IMR-90 (cell line): ENCODE measurements at regions not wholly inside any gene's neighbourhood (a gene's known extent, or its start where the extent isn't known, plus 50 kb on each side); places are given as distances from the start of the nearest gene placed in this dataset.

ENCODE experiments used
- ATAC-seq: fragments of 200-7000 bp; cut with Tn5 transposase; 2 replicates; pipeline ENCODE4 v1.9.1; 2020; ENCODE audit warnings: low read depth, mild to moderate bottlenecking, moderate library complexity
- BruUV-seq: library from RNA; stranded (reverse); fragments of 400-500 nt; replicated peaks from 2 replicates; lab custom pipeline; 2021; lab: Mats Ljungman, UMichigan
- CTCF ChIA-PET: fragments of 300-600 bp; formaldehyde crosslinking; extraction: SDS; loops from one replicate; lab custom pipeline; 2021; ENCODE audit warnings: antibody characterized with exemption; lab: Yijun Ruan, JAX
- POLR2A ChIA-PET: fragments of 300-600 bp; sonication (Branson Sonifier 250); formaldehyde crosslinking; loops from one replicate; lab custom pipeline; 2022; ENCODE audit warnings: antibody characterized with exemption; ENCODE audit not compliant: unreplicated experiment; lab: Charles Lee
- DNase-seq: peaks from one replicate; pipeline ENCODE4 v3.0.0; 2013
- H2AFZ ChIP-seq: replicated peaks from 2 replicates; pipeline ENCODE3; 2013; ENCODE audit warnings: low read length, mild to moderate bottlenecking; ENCODE audit not compliant: poor library complexity
- H2AK5ac ChIP-seq: 2 replicates; pipeline ENCODE4 v1.6.1; 2013; ENCODE audit warnings: low read depth, low read length, inconsistent platforms
- H2AK9ac ChIP-seq: replicated peaks from 2 replicates; pipeline ENCODE3; 2013; ENCODE audit warnings: mild to moderate bottlenecking, low read depth, low read length, moderate library complexity; ENCODE audit not compliant: poor library complexity
- H2BK120ac ChIP-seq: 2 replicates; pipeline ENCODE4 v1.6.1; 2013; ENCODE audit warnings: low read depth, low read length, inconsistent platforms
- H2BK15ac ChIP-seq: 3 replicates; pipeline ENCODE4 v1.6.1; 2013; ENCODE audit warnings: low read depth, low read length, inconsistent platforms
- H2BK20ac ChIP-seq: 2 replicates; pipeline ENCODE4 v1.6.1; 2013; ENCODE audit warnings: low read depth, mild to moderate bottlenecking, inconsistent platforms, low read length, moderate library complexity
- H2BK5ac ChIP-seq: 2 replicates; pipeline ENCODE4 v1.6.1; 2013; ENCODE audit warnings: mild to moderate bottlenecking, low read depth, low read length, inconsistent platforms; ENCODE audit not compliant: poor library complexity, severe bottlenecking
- H3K14ac ChIP-seq: replicated peaks from 2 replicates; pipeline ENCODE4 v1.6.1; 2013; ENCODE audit warnings: low read depth, low read length, inconsistent platforms
- H3K18ac ChIP-seq: 2 replicates; pipeline ENCODE4 v1.6.1; 2013; ENCODE audit warnings: low read depth, low read length, control low read depth
- H3K23ac ChIP-seq: 2 replicates; pipeline ENCODE4 v1.6.1; 2013; ENCODE audit warnings: low read depth, low read length, inconsistent platforms
- H3K27ac ChIP-seq: 2 replicates; pipeline ENCODE4 v1.5.1; 2013; ENCODE audit warnings: mild to moderate bottlenecking, control low read depth, low read length; ENCODE audit not compliant: insufficient read depth
- H3K27me3 ChIP-seq: 2 replicates; pipeline ENCODE4 v1.6.1; 2013; ENCODE audit warnings: low read length; ENCODE audit not compliant: control insufficient read depth, insufficient read depth
- H3K36me3 ChIP-seq: 2 replicates; pipeline ENCODE4 v1.6.1; 2013; ENCODE audit warnings: low read length, mixed read lengths; ENCODE audit not compliant: control insufficient read depth, insufficient read depth
- H3K4ac ChIP-seq: 2 replicates; pipeline ENCODE4 v1.6.1; 2013; ENCODE audit warnings: low read depth, low read length, inconsistent platforms
- H3K4me1 ChIP-seq: 2 replicates; pipeline ENCODE4 v1.6.1; 2013; ENCODE audit warnings: low read length, mixed read lengths; ENCODE audit not compliant: control insufficient read depth, insufficient read depth
- H3K4me2 ChIP-seq: 2 replicates; pipeline ENCODE4 v1.6.1; 2013; ENCODE audit warnings: low read depth, mild to moderate bottlenecking, control low read depth, low read length, moderate library complexity
- H3K4me3 ChIP-seq: 2 replicates; pipeline ENCODE4 v1.5.1; 2013; ENCODE audit warnings: low read depth, mild to moderate bottlenecking, control low read depth, low read length, moderate library complexity; ENCODE audit not compliant: insufficient read depth
- H3K56ac ChIP-seq: 2 replicates; pipeline ENCODE4 v1.6.1; 2013; ENCODE audit warnings: low read length, inconsistent platforms; ENCODE audit not compliant: insufficient read depth; ENCODE audit errors: extremely low read depth
- H3K79me1 ChIP-seq, 2 experiments: 2 replicates each; pipeline ENCODE4 v1.6.1; 2013; ENCODE audit warnings: low read length in 2 of 2, inconsistent platforms in 1 of 2, low read depth in 1 of 2
- H3K9ac ChIP-seq: 2 replicates; pipeline ENCODE4 v1.6.1; 2013; ENCODE audit warnings: low read depth, low read length, control low read depth
- H3K9me1 ChIP-seq: 2 replicates; pipeline ENCODE4 v1.6.1; 2013; ENCODE audit warnings: low read length, inconsistent platforms; ENCODE audit not compliant: insufficient read depth
- H3K9me3 ChIP-seq: 2 replicates; pipeline ENCODE4 v1.6.1; 2013; ENCODE audit warnings: low read length; ENCODE audit not compliant: control insufficient read depth, insufficient read depth
- H4K20me1 ChIP-seq: 2 replicates; pipeline ENCODE4 v1.6.1; 2013; ENCODE audit warnings: low read length, inconsistent platforms; ENCODE audit not compliant: insufficient read depth
- H4K5ac ChIP-seq: 2 replicates; pipeline ENCODE4 v1.6.1; 2013; ENCODE audit warnings: mild to moderate bottlenecking, low read depth, low read length, control low read depth
- H4K8ac ChIP-seq, 2 experiments: 2 replicates each; pipeline ENCODE4 v1.6.1; 2013; ENCODE audit warnings: low read depth in 2 of 2, low read length in 2 of 2, control low read depth in 1 of 2, inconsistent platforms in 1 of 2
- H4K91ac ChIP-seq: 2 replicates; pipeline ENCODE4 v1.6.1; 2013; ENCODE audit warnings: low read depth, low read length, inconsistent platforms; ENCODE audit not compliant: insufficient read depth
- RCOR1 ChIP-seq: IDR thresholded peaks from 2 replicates; pipeline ENCODE4 v1.6.1; 2012; ENCODE audit warnings: mild to moderate bottlenecking, low read length, improper control_type of control experiment; ENCODE audit not compliant: insufficient replicate concordance
- RFX5 ChIP-seq: IDR thresholded peaks from 2 replicates; pipeline ENCODE4 v1.8.0; 2012; ENCODE audit warnings: low read depth, mild to moderate bottlenecking, low read length, moderate library complexity
- SMC3 ChIP-seq: fragments of 150-350 bp; IDR thresholded peaks from 2 replicates; pipeline ENCODE4 v1.6.1; 2016; ENCODE audit warnings: low read depth, mild to moderate bottlenecking, antibody characterized with exemption, low read length, moderate library complexity
- WGBS, 2 experiments: methylation state at CpG; one replicate each; pipeline versions ENCODE4 v1.1.5 to v1.1.7; 2013; ENCODE audit warnings: missing lambda C conversion rate in 2 of 2; ENCODE audit not compliant: insufficient read length in 1 of 2; ENCODE audit errors: extremely low coverage in 2 of 2; 5-methylcytosine and 5-hydroxymethylcytosine counted together
- dilution Hi-C: fragments of 300-500 bp; cut with HindIII; formaldehyde crosslinking; loops from one replicate; pipeline ENCODE4 v1.14.3; 2018; ENCODE audit warnings: low sequenced_read_pairs; ENCODE audit not compliant: unreplicated experiment
- in situ Hi-C: fragments of 300-500 bp; cut with MboI; formaldehyde crosslinking; loops from 3 replicates; pipeline ENCODE4 v1.14.3; 2019; ENCODE audit warnings: low sequenced_read_pairs, inconsistent platforms, mixed read lengths
- intact Hi-C: fragments of 100-400 bp; cut with micrococcal nuclease; formaldehyde crosslinking; loops from 2 replicates; pipeline ENCODE4 v1.10.0; 2022

GRCh38 chr5:10892911-10893215, 131.8 kb upstream of the DAP start:
- H3K27me3 ChIP-seq: no peaks in the 10 kb centered on the region
- intact Hi-C loops (no loop called here), dilution Hi-C loops (no loop called here), in situ Hi-C loops (no loop called here)
- H3K79me1 ChIP-seq: no peaks in the 10 kb centered on the region
- no peak overlapping the region for H3K27ac ChIP-seq
- H4K91ac ChIP-seq: no peak overlapping the region
- no peaks in the 10 kb centered on the region for H4K20me1 ChIP-seq
- ATAC-seq (no peak), DNase-seq (no peak)
- no peaks in the 10 kb centered on the region for H3K9me1 ChIP-seq
- no peak overlapping the region for H4K8ac ChIP-seq
- H2BK20ac ChIP-seq: 0 out of 2 replicates have a peak overlapping the region, but pooled peaks have one; percentile 10
- H3K56ac ChIP-seq: no peak overlapping the region
- no TSS peak for BruUV-seq
- H3K4ac ChIP-seq: no peak overlapping the region
- H3K4me1 ChIP-seq: no peaks in the 10 kb centered on the region
- H2BK120ac ChIP-seq: no peak overlapping the region
- no peak overlapping the region for H3K9ac ChIP-seq
- H3K4me3 ChIP-seq: no peak overlapping the region
- H2AFZ ChIP-seq: no peak overlapping the region
- no peak overlapping the region for H2AK9ac ChIP-seq
- no peak overlapping the region for H2AK5ac ChIP-seq
- ChIA-PET POLR2A (no interaction called here), CTCF (interaction anchor here (0.5 kb wide), 1 partner anchor 321 kb away, joined by 5 read pairs; no protein-coding TSS in a partner anchor)
- peaks cover 7% of the 10 kb centered on the region for H3K9me3 ChIP-seq
- H3K14ac ChIP-seq: no peak overlapping the region
- no peak overlapping the region for H2BK5ac ChIP-seq
- no peak overlapping the region for H3K4me2 ChIP-seq
- no peak for TF ChIP-seq SMC3
- TF ChIP-seq RFX5: no peak
- no peak for TF ChIP-seq RCOR1
- no peak overlapping the region for H3K23ac ChIP-seq
- H3K36me3 ChIP-seq: no peaks in the 10 kb centered on the region
- H4K5ac ChIP-seq: no peak overlapping the region
- no peak overlapping the region for H3K18ac ChIP-seq
- no peak overlapping the region for H2BK15ac ChIP-seq
- no CpG with 5 or more reads among the region's 4 CpGs for WGBS, 2 experiments
